H1 (cell line): ENCODE measurements at regions not wholly inside any gene's neighbourhood (a gene's known extent, or its start where the extent isn't known, plus 50 kb on each side); places are given as distances from the start of the nearest gene placed in this dataset.

ENCODE experiments used
- CHD2 ChIP-seq: IDR thresholded peaks from 2 replicates; pipeline ENCODE4 v1.6.1; 2012; ENCODE audit warnings: low read length, improper control_type of control experiment
- EP300 ChIP-seq, 2 experiments: IDR thresholded peaks; 1 replicate in 1 of 2; 2 replicates in 1 of 2; pipeline ENCODE4 v1.6.1; 2011 to 2012; ENCODE audit warnings: low read depth in 2 of 2, low read length in 2 of 2, mild to moderate bottlenecking in 2 of 2, borderline replicate concordance in 1 of 2, inconsistent platforms in 1 of 2, moderate library complexity in 1 of 2
- GABPA ChIP-seq: IDR thresholded peaks from 2 replicates; pipeline ENCODE4 v1.6.1; 2011; ENCODE audit warnings: mild to moderate bottlenecking, low read length, moderate library complexity, borderline replicate concordance; ENCODE audit not compliant: insufficient read depth
- SIN3A ChIP-seq, 2 experiments: IDR thresholded peaks in 1 of 2; conservative IDR thresholded peaks in 1 of 2; 2 replicates each; pipeline ENCODE4 v1.6.1; 2011 to 2012; ENCODE audit warnings: low read length in 2 of 2, improper control_type of control experiment in 1 of 2, low read depth in 1 of 2, mild to moderate bottlenecking in 1 of 2

DNA sequence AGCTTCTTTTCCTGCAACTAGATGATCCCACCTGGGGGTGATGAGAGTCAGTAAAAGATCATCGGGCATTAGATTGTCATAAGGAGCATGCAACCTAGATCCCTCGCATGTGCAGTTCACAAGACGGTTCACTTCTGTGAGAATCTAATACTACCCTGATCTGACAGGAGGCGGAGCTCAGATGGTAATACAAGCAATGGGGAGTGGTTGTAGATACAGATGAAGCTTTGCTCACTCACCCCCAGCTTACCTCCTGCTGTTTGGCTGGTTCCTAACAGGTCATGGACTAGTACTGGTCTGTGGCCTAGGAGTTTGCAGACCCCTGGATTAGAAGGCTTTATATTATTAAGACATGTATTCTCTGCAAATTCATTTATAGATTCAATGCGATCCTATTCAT lies 181.6 kb upstream of the MGMT start (continued):
- no peak for TF ChIP-seq CHD2
- no peak for TF ChIP-seq GABPA
- no peak for TF ChIP-seq EP300 (IDR thresholded peaks at IDR 0.05; ENCODE audit: borderline replicate concordance in 1 of 2, low read depth in 2 of 2, low read length in 2 of 2)
- TF ChIP-seq SIN3A (conservative IDR thresholded peaks at IDR 0.05 in 1 of 2, IDR thresholded peaks at IDR 0.05 in 1 of 2; ENCODE audit: low read depth in 1 of 2, low read length in 2 of 2) = no peak
